Activated CD4-positive, alpha-beta T cell treated with anti-CD3 and anti-CD28 coated beads for 24 hours (primary cell): ENCODE measurements at regions not wholly inside any gene's neighbourhood (a gene's known extent, or its start where the extent isn't known, plus 50 kb on each side); places are given as distances from the start of the nearest gene placed in this dataset.
"Not testable (repeated sequence)": the region's sequence is repeated elsewhere in the genome, so short reads cannot be mapped to it uniquely, and the experiment has no call there.

Experiments
- DNase-seq, 2 donors: peaks; one replicate each; pipeline ENCODE4 v3.0.0-alpha.2; 2020; ENCODE audit warnings: low read depth in 2 of 2

GRCh38 chr9:42239445-42240260 lies 56.2 kb downstream of the SPATA31A6 start:
- not testable (repeated sequence) for DNase-seq

- DNase-seq = not testable (repeated sequence)
Observed at GRCh38 chr9:42240261-42240579, 56.8 kb downstream of the SPATA31A6 start.

DNA sequence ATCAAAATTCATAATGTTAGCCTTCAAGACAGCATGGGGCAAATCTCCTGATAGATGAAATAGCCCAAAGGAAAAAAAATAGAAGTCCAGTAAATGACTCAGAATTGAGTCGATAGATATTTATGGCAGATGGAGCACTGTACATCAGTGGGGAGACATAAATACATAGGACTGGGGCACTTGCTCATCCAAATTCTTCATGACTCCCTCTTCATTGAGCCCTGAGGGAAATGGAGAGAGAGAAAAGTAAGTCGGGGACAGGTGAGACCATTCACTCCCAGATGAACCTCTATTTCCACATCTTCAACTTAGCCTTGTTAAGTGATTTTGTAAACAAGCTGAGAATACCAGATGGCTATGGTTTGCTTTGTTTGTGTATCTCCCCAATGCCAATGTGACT lies 59.8 kb downstream of the SPATA31A6 start:
- not testable (repeated sequence) for DNase-seq

GRCh38 chr9:42243822-42244221 lies 60.4 kb downstream of the SPATA31A6 start:
- not testable (repeated sequence) for DNase-seq

- DNase-seq = not testable (repeated sequence)
Observed at GRCh38 chr9:42268729-42269128, 85.3 kb downstream of the SPATA31A6 start.

GRCh38 chr9:42269171-42269570 lies 85.7 kb downstream of the SPATA31A6 start:
- not testable (repeated sequence) for DNase-seq

DNA sequence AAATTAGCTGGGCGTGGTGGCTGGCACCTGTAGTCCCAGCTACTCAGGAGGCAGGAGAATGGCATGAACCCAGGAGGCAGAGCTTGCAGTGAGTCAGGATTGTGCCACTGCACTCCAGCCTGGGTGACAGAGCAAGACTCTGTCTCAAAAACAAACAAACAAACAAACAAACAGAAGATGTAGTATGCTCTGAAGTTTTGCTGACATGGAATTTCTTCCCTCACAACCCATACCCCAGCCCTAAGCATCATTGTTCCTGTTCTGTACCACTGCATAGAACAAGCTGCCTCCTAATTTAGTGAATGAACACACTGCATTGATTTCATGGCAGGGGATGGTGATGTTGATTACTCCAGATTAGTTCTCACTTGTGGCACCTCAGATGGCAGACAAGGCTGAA lies 89.7 kb downstream of the SPATA31A6 start:
- DNase-seq = not testable (repeated sequence)

DNA sequence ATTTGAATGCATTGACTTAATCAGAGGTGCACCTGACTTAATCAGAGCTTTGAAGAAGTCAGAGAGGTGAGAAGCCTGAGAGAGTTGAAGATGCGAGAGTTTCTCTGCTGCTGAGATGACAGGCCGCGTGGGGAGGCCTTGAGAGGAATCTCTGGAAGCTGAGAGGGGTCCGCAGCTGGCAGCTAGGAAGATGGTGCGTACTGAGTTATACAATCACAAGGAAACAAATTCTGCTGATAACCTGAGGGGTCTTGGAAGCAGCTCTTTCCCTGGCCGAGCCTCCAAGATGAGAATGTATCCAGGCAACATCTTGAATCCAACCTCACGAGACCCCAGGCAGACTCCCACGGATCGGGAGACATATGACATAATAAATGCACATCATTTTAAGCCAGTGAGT lies 91.7 kb downstream of the SPATA31A6 start:
- DNase-seq = no peak

- DNase-seq = not testable (repeated sequence)
Observed at GRCh38 chr9:42282531-42283178, 99.2 kb downstream of the SPATA31A6 start.

- DNase-seq = not testable (repeated sequence)
Observed at GRCh38 chr9:42283179-42283543, 99.7 kb downstream of the SPATA31A6 start.

- DNase-seq = not testable (repeated sequence)
Observed at GRCh38 chr9:42286145-42286845, 102.8 kb downstream of the SPATA31A6 start.

DNA sequence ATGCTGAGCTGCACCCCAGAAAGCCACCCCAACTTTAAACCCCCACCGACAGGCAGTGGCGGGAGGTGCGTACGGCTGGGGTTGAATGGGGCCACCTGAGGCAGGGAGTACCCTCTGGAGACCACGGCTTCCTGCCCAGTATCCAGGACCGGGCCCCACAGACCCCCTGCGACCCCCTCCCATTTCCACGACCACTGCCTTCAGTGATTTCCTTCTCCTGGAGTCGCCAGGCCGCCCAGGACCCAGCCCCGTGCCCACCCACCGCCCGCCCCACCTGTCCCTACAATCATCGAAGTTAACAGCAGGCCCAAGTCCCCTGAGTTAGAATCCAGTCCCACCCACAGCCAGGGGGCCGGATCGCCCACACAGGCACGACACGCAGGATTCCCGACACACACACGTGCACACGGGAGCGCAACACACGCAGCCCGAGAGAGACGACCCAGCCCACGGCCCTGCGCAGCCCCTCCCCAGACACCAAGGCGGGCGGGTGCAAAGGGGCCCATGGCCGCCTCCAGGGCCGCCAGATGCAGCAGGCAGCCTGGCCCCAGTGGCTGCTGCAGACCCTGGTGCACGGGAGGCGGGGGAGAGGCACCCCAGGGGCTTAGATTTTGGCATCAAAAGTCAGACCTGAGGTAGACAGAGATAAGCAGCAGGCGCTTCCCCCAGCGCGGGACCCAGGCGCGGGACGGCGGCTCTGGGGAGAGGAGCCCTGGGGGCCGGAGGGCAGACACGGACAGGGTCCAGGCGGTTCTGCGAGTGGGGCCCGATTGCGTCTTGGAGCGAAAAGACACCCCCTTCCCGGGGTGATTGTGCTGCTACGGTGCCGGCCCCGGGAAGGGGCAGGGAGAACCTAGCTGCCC lies 104.8 kb downstream of the SPATA31A6 start:
- DNase-seq = not testable (repeated sequence)

DNA sequence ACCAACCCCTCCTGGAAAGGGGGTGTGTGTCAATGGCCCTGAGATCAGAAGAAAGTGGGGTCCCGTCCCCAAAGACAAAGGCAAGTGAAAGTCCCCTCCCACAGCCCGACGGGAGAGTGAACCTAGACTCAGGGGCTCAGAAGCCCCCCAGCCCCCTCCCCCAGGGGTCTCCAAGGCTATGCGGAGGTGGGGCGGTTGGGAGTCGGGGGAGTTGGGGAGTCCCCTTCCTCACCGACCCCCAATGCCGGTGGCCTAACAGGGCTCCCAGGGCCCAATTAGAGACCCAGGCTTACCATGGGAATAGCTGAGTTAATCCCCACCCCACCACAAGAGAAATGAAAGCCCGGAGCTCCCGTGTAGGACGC lies 105.4 kb downstream of the SPATA31A6 start:
- not testable (repeated sequence) for DNase-seq

- DNase-seq = not testable (repeated sequence)
Observed at GRCh38 chr9:42300124-42300523, 116.7 kb downstream of the SPATA31A6 start.

DNA sequence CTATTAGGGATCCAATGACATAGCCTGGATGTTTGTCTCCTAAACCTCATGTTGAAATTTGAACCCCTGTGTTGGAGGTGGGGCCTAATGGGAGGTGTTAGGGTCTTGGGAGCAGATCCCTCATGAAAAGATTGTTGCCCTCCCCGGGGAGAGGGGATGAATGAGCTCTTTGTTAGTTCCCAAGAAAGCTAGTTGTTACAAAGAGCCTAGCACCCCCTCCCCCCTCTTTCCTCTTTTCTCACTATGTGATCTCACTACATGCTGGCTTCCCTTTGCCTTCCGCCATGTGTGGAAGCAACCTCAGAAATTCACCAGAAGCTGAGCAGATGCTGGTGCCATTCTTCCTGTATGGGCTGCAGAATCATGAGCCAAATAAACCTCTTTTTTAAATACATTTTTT lies 123.2 kb downstream of the SPATA31A6 start:
- DNase-seq = not testable (repeated sequence)

DNA sequence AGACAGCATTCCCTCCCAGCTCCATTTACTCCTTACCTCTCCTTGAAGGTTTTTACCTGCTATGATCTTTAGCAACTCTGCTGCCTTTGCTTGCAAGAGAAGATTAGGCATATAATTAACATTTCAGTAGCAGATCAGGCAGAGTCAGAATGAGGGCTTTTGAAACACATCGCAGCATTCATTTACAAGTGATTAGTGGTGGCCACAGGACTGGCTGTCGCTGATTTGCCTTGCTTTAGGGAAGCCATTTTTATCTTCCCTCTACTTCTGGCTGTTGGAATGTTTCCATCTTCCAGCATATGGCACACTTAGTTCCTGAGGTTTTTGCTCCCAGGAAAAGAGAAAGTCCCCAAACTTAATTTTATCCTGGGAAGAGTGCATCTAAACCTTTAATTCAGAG lies 124.0 kb downstream of the SPATA31A6 start:
- DNase-seq = not testable (repeated sequence)

DNA sequence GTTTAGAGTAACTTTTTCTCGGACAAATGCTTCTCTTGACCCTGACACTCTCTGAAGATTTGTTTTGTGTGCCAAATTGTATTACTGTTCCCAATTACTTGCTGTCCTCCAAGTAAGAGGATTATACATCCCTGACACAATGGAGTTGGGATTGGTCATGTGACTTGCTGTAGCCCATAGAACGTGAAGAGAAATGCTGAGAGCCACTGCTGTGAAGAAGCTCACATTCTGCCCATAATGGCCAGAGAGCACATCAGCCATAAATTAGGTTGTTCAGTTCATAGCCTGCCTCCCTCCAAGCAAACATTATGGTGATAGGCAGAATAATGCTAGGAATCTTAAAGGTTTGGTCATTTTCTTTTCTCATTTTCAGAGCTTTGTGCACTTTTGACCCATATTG lies 127.5 kb downstream of the SPATA31A6 start:
- DNase-seq = not testable (repeated sequence)

DNA sequence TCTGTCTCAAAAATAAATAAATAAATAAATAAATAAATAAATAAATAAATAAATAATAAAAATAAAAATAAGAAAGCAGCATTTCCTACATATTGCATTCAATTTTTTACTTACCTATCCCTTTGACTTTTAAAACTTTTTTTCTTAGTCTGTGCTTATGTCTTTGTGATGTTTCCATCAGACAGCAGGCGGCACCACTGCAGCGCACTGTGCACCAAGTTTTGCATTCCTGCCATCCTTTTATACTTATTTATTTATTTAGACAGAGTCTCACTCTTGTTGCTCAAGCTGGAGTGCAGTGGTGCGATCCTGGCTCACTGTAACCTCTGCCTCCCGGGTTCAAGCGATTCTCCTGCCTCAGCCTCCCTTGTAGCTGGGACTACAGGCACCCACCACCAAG lies 132.6 kb downstream of the SPATA31A6 start:
- not testable (repeated sequence) for DNase-seq

GRCh38 chr9:42317677-42318076 lies 134.2 kb downstream of the SPATA31A6 start:
- DNase-seq = not testable (repeated sequence)

DNA sequence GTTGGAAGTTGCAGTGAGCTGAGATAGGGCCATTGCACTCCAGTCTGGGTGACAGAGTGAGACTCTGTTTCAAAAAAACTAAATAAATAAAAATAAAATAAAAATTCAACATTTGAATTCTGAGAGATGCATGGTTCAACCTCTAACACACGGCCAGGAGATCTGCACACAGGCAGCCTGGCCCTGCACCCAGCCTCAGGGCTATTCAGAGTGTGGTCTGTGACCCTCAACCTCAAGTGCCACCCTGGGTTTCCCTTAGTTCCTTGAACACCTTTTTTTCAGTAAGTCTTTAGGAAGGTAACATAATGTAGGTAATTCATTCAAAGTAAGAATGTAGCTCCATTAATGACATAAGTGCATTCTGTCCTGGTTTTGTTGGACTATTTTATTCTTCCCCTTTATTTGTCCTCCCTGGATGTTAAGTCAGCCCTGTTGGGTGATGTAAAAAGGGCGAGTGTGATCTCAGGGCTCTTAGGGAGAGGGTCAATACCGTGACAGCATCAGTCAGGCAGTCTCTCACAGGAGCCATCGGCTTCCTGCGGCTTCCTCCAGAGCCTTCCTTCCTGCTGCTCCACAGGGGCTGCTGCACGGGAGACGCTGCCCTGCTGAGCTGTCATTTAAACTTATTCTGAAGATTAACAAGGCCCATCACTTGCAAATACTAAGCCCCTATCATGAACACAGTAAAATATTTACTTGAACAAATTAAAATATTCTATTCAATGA lies 139.8 kb downstream of the SPATA31A6 start:
- not testable (repeated sequence) for DNase-seq

DNA sequence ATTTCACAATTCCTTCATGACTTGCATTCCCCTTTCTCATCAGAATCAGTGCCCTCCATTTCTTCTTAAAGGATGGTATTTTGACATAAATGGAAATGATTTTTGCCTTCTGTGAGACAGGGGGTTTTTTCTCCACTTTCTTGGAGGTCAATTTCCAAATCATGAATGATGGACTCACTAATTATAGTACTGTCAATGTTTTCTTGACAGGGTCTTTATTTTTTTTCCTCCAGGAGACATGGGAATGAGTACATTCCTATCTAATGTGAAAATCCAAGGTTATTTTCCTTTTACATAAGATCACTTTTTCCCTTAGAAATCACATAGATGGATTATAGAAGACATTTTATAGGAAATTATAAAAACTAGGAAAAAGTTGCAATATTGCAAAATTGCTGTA lies 141.7 kb downstream of the SPATA31A6 start:
- DNase-seq = not testable (repeated sequence)
